Hepatocyte (in vitro differentiated cells): ENCODE measurements at regions not wholly inside any gene's neighbourhood (a gene's known extent, or its start where the extent isn't known, plus 50 kb on each side); places are given as distances from the start of the nearest gene placed in this dataset.

Experiments
- CTCF ChIP-seq: fragments of 200-600 bp; sonication (generic); IDR thresholded peaks from 2 replicates; pipeline ENCODE4 v1.5.1; 2016; ENCODE audit warnings: antibody characterized with exemption, mild to moderate bottlenecking; ENCODE audit not compliant: poor library complexity
- EZH2 ChIP-seq: fragments of 200-600 bp; sonication (generic); IDR thresholded peaks from 2 replicates; pipeline ENCODE4 v1.6.1; 2016; ENCODE audit warnings: antibody characterized with exemption, mild to moderate bottlenecking, borderline replicate concordance
- EZH2phosphoT487 ChIP-seq: fragments of 200-600 bp; sonication (generic); IDR thresholded peaks from one replicate; pipeline ENCODE4 v1.6.1; 2018; ENCODE audit warnings: antibody characterized with exemption, mild to moderate bottlenecking, low read depth, moderate library complexity; ENCODE audit not compliant: unreplicated experiment, severe bottlenecking

- TF ChIP-seq CTCF, result no peak
- TF ChIP-seq EZH2phosphoT487, result no peak
- TF ChIP-seq EZH2, result no peak
These were observed 123.1 kb upstream of the ARL4C start for GRCh38 chr2:234620018-234620417.
